A549 (cell line): ENCODE measurements at regions not wholly inside any gene's neighbourhood (a gene's known extent, or its start where the extent isn't known, plus 50 kb on each side); places are given as distances from the start of the nearest gene placed in this dataset.

Experiments used
- CTCF ChIP-seq: fragments of >200 bp; sonication (Bioruptor Twin); formaldehyde crosslinking; IDR thresholded peaks from 3 replicates; pipeline ENCODE4 v1.5.1; 2016
- MYC ChIP-seq: IDR thresholded peaks from 2 replicates; pipeline ENCODE4 v1.6.1; 2012; ENCODE audit warnings: mild to moderate bottlenecking, inconsistent platforms, low read length, improper control_type of control experiment, borderline replicate concordance
- NFE2L2 ChIP-seq: fragments of 150-350 bp; conservative IDR thresholded peaks from 2 replicates; pipeline ENCODE4 v1.6.1; 2014; ENCODE audit warnings: low read length
- PBX3 ChIP-seq: IDR thresholded peaks from 2 replicates; pipeline ENCODE4 v1.6.1; 2012
- POLR2A ChIP-seq: IDR thresholded peaks from 2 replicates; pipeline ENCODE4 v1.6.1; 2012; ENCODE audit warnings: mild to moderate bottlenecking, low read length
- USF2 ChIP-seq: fragments of 450-650 bp; IDR thresholded peaks from 2 replicates; pipeline ENCODE4 v1.6.1; 2014; ENCODE audit warnings: antibody characterized with exemption

DNA sequence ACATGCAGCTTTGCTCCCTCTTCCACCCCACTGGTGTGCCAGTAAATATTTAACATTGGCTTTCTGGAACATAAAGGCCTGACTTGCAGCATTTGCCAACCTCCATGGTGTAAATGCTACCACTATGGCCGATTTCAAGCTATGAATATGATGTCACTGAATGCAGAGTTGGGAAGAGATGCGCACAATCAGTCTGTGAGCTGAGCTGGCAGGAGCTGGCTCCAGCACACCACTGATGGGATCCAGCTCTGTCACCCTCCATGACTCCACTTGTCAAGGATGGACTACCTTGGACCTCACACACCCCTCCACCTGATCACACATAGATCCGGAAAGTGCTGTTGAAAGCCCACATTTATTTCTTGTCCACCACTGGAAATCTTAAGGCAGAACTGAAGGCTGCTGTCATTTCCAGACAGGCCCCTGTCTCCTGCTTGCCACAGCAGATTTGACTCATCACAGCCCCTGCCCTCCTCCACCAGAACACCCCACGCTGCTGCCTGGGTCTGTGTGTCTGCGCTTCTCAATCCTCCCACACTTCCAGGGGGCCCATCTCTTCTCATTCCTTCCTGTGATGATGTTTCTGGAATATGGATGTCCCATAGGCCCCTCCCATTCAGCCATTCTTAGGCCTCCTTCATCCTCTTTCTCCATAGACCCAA, 82.2 kb upstream of the BCAR3 start:
- TF ChIP-seq PBX3 (no peak), NFE2L2 (no peak), USF2 (no peak), CTCF (no peak), MYC (no peak), POLR2A (no peak)
